ENCODE measurements at regions not wholly inside any gene's neighbourhood (a gene's known extent, or its start where the extent isn't known, plus 50 kb on each side); places are given as distances from the start of the nearest gene placed in this dataset.
"Not testable (repeated sequence)": the region's sequence is repeated elsewhere in the genome, so short reads cannot be mapped to it uniquely, and the experiment has no call there.

DNA sequence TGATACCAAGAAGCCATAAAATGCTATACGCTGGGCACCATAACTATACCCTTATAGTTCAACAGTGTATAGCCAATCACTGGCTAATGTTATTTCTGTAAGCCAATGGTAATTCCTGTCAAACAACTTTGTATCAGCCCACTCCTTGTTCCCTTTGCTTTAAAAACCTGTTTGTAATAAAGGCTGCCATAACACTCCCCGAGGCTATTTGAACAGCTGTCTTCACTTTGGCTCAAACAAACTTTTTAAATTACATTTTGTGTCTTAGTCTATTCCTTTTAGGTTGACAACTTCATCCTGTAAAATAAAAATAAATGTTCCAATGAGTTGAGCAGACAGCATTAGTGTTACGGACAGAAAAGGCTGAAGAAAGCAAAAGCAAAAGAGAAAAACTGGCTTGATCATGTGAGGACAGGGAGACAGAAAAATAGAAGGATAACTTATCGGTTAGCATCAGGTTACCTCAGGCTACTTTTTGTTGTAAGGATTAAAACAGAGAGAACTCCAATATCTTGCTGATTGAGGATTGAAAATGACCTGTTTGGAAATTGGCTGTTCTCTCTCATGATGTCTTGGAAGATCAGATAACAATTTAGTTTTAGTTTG lies 95.0 kb downstream of the AASDHPPT start:
- H3K27ac ChIP-seq = no peak overlapping the region
- 74 to 85% (median 78%) methylated on average over 4 of the region's 4 CpGs for WGBS, 4 donors
- H3K4me1 ChIP-seq (replicated peaks in 1 of 2) = no peaks in the 10 kb centered on the region
- H3K9me3 ChIP-seq (replicated peaks in 1 of 3) = peaks cover 0 to 1% (median 0%) of the 10 kb centered on the region in 3 donors
- H3K4me3 ChIP-seq = no peak overlapping the region
- intact Hi-C loops (cut with DNase I) = no loop called here
- H3K27me3 ChIP-seq = no peaks in the 10 kb centered on the region
- DNase-seq = no peak
- no peaks in the 10 kb centered on the region for H3K36me3 ChIP-seq (replicated peaks in 1 of 2)
- TF ChIP-seq POLR2A (IDR thresholded peaks at IDR 0.05) = no peak
- TF ChIP-seq, protein P1, sequence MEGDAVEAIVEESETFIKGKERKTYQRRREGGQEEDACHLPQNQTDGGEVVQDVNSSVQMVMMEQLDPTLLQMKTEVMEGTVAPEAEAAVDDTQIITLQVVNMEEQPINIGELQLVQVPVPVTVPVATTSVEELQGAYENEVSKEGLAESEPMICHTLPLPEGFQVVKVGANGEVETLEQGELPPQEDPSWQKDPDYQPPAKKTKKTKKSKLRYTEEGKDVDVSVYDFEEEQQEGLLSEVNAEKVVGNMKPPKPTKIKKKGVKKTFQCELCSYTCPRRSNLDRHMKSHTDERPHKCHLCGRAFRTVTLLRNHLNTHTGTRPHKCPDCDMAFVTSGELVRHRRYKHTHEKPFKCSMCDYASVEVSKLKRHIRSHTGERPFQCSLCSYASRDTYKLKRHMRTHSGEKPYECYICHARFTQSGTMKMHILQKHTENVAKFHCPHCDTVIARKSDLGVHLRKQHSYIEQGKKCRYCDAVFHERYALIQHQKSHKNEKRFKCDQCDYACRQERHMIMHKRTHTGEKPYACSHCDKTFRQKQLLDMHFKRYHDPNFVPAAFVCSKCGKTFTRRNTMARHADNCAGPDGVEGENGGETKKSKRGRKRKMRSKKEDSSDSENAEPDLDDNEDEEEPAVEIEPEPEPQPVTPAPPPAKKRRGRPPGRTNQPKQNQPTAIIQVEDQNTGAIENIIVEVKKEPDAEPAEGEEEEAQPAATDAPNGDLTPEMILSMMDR (IDR thresholded peaks at IDR 0.05) = no peak

DNA sequence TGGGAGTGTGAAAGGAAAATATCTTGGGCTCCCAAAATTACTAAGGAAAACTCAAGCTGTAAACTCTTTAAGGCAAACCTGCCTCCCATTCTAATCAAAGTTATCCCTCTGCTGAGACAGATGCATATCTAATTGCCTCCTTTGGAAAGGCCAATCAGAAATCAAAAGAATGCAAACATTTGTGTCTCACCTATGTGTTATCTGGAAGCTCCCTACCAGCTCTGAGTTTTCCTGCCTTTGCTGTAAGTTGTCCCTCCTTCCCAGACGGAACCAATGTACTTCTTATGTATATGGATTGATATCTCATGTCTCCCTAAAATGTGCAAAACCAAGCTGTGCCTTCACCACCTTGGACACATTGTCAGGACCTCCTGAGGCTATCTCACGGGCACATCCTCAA lies 95.8 kb downstream of the AASDHPPT start:
- Histone ChIP-seq H3K36me3 (replicated peaks in 1 of 2) (no peaks in the 10 kb centered on the region), H3K9me3 (replicated peaks in 1 of 3) (no peaks in the 10 kb centered on the region), H3K27me3 (no peaks in the 10 kb centered on the region), H3K27ac (no peak overlapping the region), H3K4me3 (no peak overlapping the region), H3K4me1 (replicated peaks in 1 of 2) (no peaks in the 10 kb centered on the region)
- whole genome bisulfite sequencing, 4 donors = 58 to 78% (median 64%) methylated on average over 2 of the region's 2 CpGs
- intact Hi-C loops (cut with DNase I) = no loop called here
- DNase-seq = no peak
- no peak for TF ChIP-seq POLR2A (IDR thresholded peaks at IDR 0.05)
- TF ChIP-seq, protein P1 (IDR thresholded peaks at IDR 0.05) = no peak

DNA sequence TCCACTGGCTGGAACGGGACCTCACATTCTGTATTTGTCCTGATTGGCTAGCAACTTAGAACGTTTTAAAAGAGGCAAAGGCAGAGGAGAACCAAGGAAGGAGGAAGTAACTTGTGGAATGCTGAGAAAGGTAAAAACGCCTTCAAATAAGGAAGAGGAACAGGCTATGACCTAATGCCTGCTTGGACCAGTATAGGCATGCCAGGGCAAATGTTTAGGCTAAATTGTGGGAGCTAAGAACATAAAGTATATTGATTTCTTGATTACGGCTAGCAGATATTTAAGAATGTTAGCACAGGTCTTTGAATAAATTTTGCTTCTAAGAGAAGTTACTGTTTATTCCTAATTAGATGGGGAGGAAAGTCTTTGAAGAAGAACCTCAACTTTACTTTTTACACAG lies 96.5 kb downstream of the AASDHPPT start:
- H3K27ac ChIP-seq; H3K9me3 ChIP-seq (replicated peaks in 1 of 3); H3K36me3 ChIP-seq (replicated peaks in 1 of 2); H3K4me1 ChIP-seq (replicated peaks in 1 of 2); DNase-seq; H3K27me3 ChIP-seq; H3K4me3 ChIP-seq; intact Hi-C loops (cut with DNase I): not testable (repeated sequence)
- 61 to 77% (median 72%) methylated on average over 4 of the region's 4 CpGs for WGBS, 4 donors

DNA sequence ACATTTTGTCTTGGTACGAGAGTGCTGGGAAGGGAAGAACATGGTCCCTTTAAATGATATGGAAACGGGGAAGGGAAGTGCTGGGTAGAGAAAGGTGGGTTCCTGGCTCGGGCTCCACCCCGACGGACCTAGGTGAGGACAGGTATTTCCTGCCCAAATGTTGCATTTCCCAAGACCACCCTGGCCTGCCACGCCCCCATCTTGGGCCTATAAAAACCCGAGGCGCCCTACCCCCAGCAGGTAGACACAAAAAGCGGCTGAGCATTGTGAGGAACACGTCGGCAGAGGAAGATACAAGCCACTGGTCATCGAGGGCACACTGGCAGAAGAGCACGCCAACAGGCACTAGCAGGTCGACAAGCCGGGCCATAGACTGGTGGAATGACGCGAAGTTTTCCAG lies 99.4 kb downstream of the AASDHPPT start:
- Histone ChIP-seq H3K27me3 (no peaks in the 10 kb centered on the region), H3K9me3 (replicated peaks in 1 of 3) (no peaks in the 10 kb centered on the region), H3K4me3 (no peak overlapping the region), H3K4me1 (replicated peaks in 1 of 2) (no peaks in the 10 kb centered on the region), H3K27ac (no peak overlapping the region), H3K36me3 (replicated peaks in 1 of 2) (no peaks in the 10 kb centered on the region)
- 92 to 94% (median 92%) methylated on average over 17 of the region's 17 CpGs for WGBS, 4 donors
- intact Hi-C loops (cut with DNase I) = no loop called here
- no peak for DNase-seq
- TF ChIP-seq, protein P1 (IDR thresholded peaks at IDR 0.05) = no peak
- no peak for TF ChIP-seq POLR2A (IDR thresholded peaks at IDR 0.05)

DNA sequence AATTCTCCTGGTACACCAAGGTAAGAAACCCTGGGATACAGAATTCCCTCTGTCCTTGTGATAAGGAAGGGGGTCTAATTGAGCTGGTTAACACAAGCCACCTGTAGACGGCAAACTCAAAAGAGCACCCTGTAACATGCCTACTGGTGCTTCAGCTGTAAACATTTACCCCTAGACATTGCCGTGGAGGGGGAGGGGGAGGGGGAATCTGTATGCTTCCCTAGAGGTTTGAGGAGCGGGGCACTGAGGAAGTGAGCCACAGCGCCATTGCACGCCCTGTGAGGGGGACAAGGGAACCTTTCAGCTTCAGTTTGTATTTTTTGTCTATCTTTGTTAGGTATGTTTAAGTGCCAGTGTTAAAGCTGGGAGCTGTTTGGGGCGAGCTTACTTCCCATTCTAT lies 99.8 kb downstream of the AASDHPPT start:
- Histone ChIP-seq H3K36me3 (replicated peaks in 1 of 2) (no peaks in the 10 kb centered on the region), H3K27ac (no peak overlapping the region), H3K4me3 (no peak overlapping the region), H3K4me1 (replicated peaks in 1 of 2) (no peaks in the 10 kb centered on the region), H3K9me3 (replicated peaks in 1 of 3) (no peaks in the 10 kb centered on the region), H3K27me3 (no peaks in the 10 kb centered on the region)
- no peak for DNase-seq
- WGBS, 4 donors = 72 to 87% (median 79%) methylated on average over 6 of the region's 6 CpGs
- intact Hi-C loops (cut with DNase I) = no loop called here
- no peak for TF ChIP-seq POLR2A (IDR thresholded peaks at IDR 0.05)
- TF ChIP-seq, protein P1 (IDR thresholded peaks at IDR 0.05) = no peak

Measured in adrenal gland (tissue), 9 donors.